Sigmoid colon (tissue), 4 donors: ENCODE measurements at regions not wholly inside any gene's neighbourhood (a gene's known extent, or its start where the extent isn't known, plus 50 kb on each side); places are given as distances from the start of the nearest gene placed in this dataset.

ENCODE experiments used
- CTCF ChIP-seq, 4 experiments: fragments of 450-650 bp in 3 of 4; fragments of 200-600 bp in 1 of 4; IDR thresholded peaks; one replicate each; pipeline ENCODE4 v1.5.1; 2016 to 2019; ENCODE audit warnings: antibody characterized with exemption in 4 of 4, mild to moderate bottlenecking in 3 of 4, moderate library complexity in 2 of 4
- POLR2A ChIP-seq, 2 donors: fragments of 450-650 bp; IDR thresholded peaks; one replicate each; pipeline ENCODE4 v1.6.1; 2016; ENCODE audit warnings: antibody characterized with exemption in 2 of 2, mild to moderate bottlenecking in 2 of 2, moderate library complexity in 2 of 2
- POLR2AphosphoS5 ChIP-seq, 4 donors: sonication (generic); formaldehyde crosslinking; IDR thresholded peaks; one replicate each; pipeline ENCODE4 v1.6.1; 2017; ENCODE audit warnings: antibody characterized with exemption in 4 of 4

- TF ChIP-seq CTCF (IDR thresholded peaks at IDR 0.05) (no peak), POLR2AphosphoS5 (IDR thresholded peaks at IDR 0.05) (no peak), POLR2A (IDR thresholded peaks at IDR 0.05) (no peak)
Observed at GRCh38 chr5:159741829-159742322, 174.4 kb upstream of the ADRA1B start.
